HCT116 (cell line): ENCODE measurements at regions not wholly inside any gene's neighbourhood (a gene's known extent, or its start where the extent isn't known, plus 50 kb on each side); places are given as distances from the start of the nearest gene placed in this dataset.

ENCODE experiments used
- ATAC-seq: fragments of 200-7000 bp; cut with Tn5 transposase; 2 replicates; pipeline ENCODE4 v1.9.1; 2020; ENCODE audit warnings: mild to moderate bottlenecking, moderate library complexity
- BruUV-seq: library from RNA; stranded (reverse); fragments of 400-500 nt; replicated peaks from 2 replicates; lab custom pipeline; 2021; lab: Mats Ljungman, UMichigan
- CTCF ChIA-PET: fragments of 300-600 bp; sonication (Branson Sonifier 250); formaldehyde crosslinking; loops from one replicate; lab custom pipeline; 2021; ENCODE audit warnings: antibody characterized with exemption; lab: Charles Lee
- POLR2A ChIA-PET: fragments of 300-600, 350-600 bp; sonication (Branson Sonifier 250); formaldehyde crosslinking; loops from one replicate; lab custom pipeline; 2021; ENCODE audit warnings: antibody characterized with exemption; lab: Charles Lee
- RAD21 ChIA-PET, 2 experiments: fragments of 300-600 bp; sonication (Branson Sonifier 250); formaldehyde crosslinking; loops; one replicate each; lab custom pipeline; 2023; ENCODE audit warnings: low total read pairs in 2 of 2; ENCODE audit not compliant: uncharacterized antibody in 2 of 2, unreplicated experiment in 2 of 2, low non-redundant PET in 1 of 2; lab: Charles Lee
- DNase-seq: peaks from one replicate; pipeline ENCODE4 v3.0.0-alpha.2; 2010; ENCODE audit warnings: low read depth, low spot score
- H2AFZ ChIP-seq: fragments of 200-600 bp; shearing (Covaris generic), sonication (generic); 2 replicates; pipeline ENCODE4 v1.6.1; 2017; ENCODE audit warnings: low read depth, mixed run types, mixed read lengths, antibody characterized with exemption, low read length; ENCODE audit not compliant: poor library complexity, severe bottlenecking
- H3K27ac ChIP-seq: 2 replicates; pipeline ENCODE4 v1.5.1; 2012; ENCODE audit warnings: low read depth, low read length
- H3K27me3 ChIP-seq: fragments of 200-600 bp; sonication (generic); 2 replicates; pipeline ENCODE4 v1.6.1; 2016; ENCODE audit warnings: mixed run types, low read length, mixed read lengths; ENCODE audit not compliant: insufficient read depth
- H3K36me3 ChIP-seq, 2 experiments: fragments of 200-500 bp in 1 of 2; fragments of 200-600 bp in 1 of 2; sonication (Bioruptor generic) in 1 of 2; sonication (generic) in 1 of 2; 2 replicates each; pipeline versions ENCODE4 v1.5.1 to v1.6.1; 2014 to 2016; ENCODE audit warnings: low read length in 2 of 2, inconsistent platforms in 1 of 2, mixed read lengths in 1 of 2, mixed run types in 1 of 2; ENCODE audit not compliant: insufficient read depth in 2 of 2, control insufficient read depth in 1 of 2
- H3K4me1 ChIP-seq, 2 experiments: fragments of 200-600 bp in 1 of 2; sonication (generic) in 1 of 2; 2 replicates each; pipeline versions ENCODE4 v1.5.1 to v1.6.1; 2012 to 2017; ENCODE audit warnings: low read length in 2 of 2, inconsistent platforms in 1 of 2, mild to moderate bottlenecking in 1 of 2, mixed read lengths in 1 of 2, mixed run types in 1 of 2, moderate library complexity in 1 of 2; ENCODE audit not compliant: insufficient read depth in 2 of 2, control insufficient read depth in 1 of 2
- H3K4me2 ChIP-seq: fragments of 200-600 bp; sonication (generic); 2 replicates; pipeline ENCODE4 v1.6.1; 2017; ENCODE audit warnings: mixed run types, low read length, mixed read lengths
- H3K4me3 ChIP-seq, 2 experiments: fragments of 200-600 bp in 1 of 2; sonication (generic) in 1 of 2; replicated peaks in 1 of 2; 2 replicates each; pipeline ENCODE4 v1.5.1; 2011 to 2016; ENCODE audit warnings: low read length in 2 of 2, control low read depth in 1 of 2, low read depth in 1 of 2, mild to moderate bottlenecking in 1 of 2, mixed read lengths in 1 of 2, mixed run types in 1 of 2
- H3K79me2 ChIP-seq: fragments of 200-600 bp; sonication (generic); 2 replicates; pipeline ENCODE4 v1.6.1; 2017; ENCODE audit warnings: mild to moderate bottlenecking, mixed run types, low read length, moderate library complexity, mixed read lengths; ENCODE audit not compliant: insufficient read depth
- H3K9ac ChIP-seq: fragments of 200-600 bp; sonication (generic); 2 replicates; pipeline ENCODE4 v1.6.1; 2016; ENCODE audit warnings: low read length, mixed read lengths
- H3K9me2 ChIP-seq: fragments of 200-600 bp; sonication (generic), shearing (Covaris generic); 2 replicates; pipeline ENCODE4 v1.6.1; 2017; ENCODE audit warnings: mixed run types, mild to moderate bottlenecking, moderate library complexity; ENCODE audit not compliant: insufficient read depth
- H3K9me3 ChIP-seq, 2 experiments: fragments of 200-500 bp in 1 of 2; fragments of 200-600 bp in 1 of 2; sonication (Bioruptor generic) in 1 of 2; sonication (generic) in 1 of 2; 2 replicates each; pipeline ENCODE4 v1.6.1; 2014 to 2017; ENCODE audit warnings: low read length in 2 of 2, mixed read lengths in 2 of 2, inconsistent platforms in 1 of 2, low read depth in 1 of 2, mild to moderate bottlenecking in 1 of 2, mixed run types in 1 of 2, moderate library complexity in 1 of 2; ENCODE audit not compliant: control insufficient read depth in 1 of 2, insufficient read depth in 1 of 2
- H4K20me1 ChIP-seq: fragments of 200-600 bp; sonication (generic), shearing (Covaris generic); 2 replicates; pipeline ENCODE4 v1.6.1; 2017; ENCODE audit warnings: mixed run types, mild to moderate bottlenecking, moderate library complexity; ENCODE audit not compliant: insufficient read depth
- CEBPB ChIP-seq: IDR thresholded peaks from 2 replicates; pipeline ENCODE4 v1.6.1; 2012; ENCODE audit warnings: low read depth
- ELF1 ChIP-seq: IDR thresholded peaks from 2 replicates; pipeline ENCODE4 v1.6.1; 2012; ENCODE audit warnings: low read depth, borderline replicate concordance
- EZH2 ChIP-seq: fragments of 200-600 bp; sonication (generic); IDR thresholded peaks from 2 replicates; pipeline ENCODE4 v1.6.1; 2017; ENCODE audit warnings: antibody characterized with exemption, mixed run types
- EZH2phosphoT487 ChIP-seq: fragments of 200-600 bp; IDR thresholded peaks from 2 replicates; pipeline ENCODE4 v1.6.1; 2018; ENCODE audit warnings: antibody characterized with exemption, borderline replicate concordance
- FOSL1 ChIP-seq: IDR thresholded peaks from 2 replicates; pipeline ENCODE4 v1.6.1; 2012; ENCODE audit warnings: low read depth
- JUND ChIP-seq: IDR thresholded peaks from 2 replicates; pipeline ENCODE4 v1.6.1; 2012
- POLR2AphosphoS5 ChIP-seq: IDR thresholded peaks from 2 replicates; pipeline ENCODE4 v1.6.1; 2011; ENCODE audit warnings: mild to moderate bottlenecking, low read depth, low read length, moderate library complexity
- RAD21 ChIP-seq: IDR thresholded peaks from 2 replicates; pipeline ENCODE4 v1.6.1; 2012; ENCODE audit warnings: low read depth, mild to moderate bottlenecking
- SIN3A ChIP-seq: IDR thresholded peaks from 2 replicates; pipeline ENCODE4 v1.6.1; 2012; ENCODE audit warnings: low read depth
- SP1 ChIP-seq: IDR thresholded peaks from 2 replicates; pipeline ENCODE4 v1.6.1; 2012; ENCODE audit warnings: low read depth
- YY1 ChIP-seq: IDR thresholded peaks from 2 replicates; pipeline ENCODE4 v1.6.1; 2011; ENCODE audit warnings: low read length, low read depth, moderate library complexity, mild to moderate bottlenecking; ENCODE audit not compliant: insufficient replicate concordance; ENCODE audit errors: extremely low read depth
- ZBTB33 ChIP-seq: IDR thresholded peaks from 2 replicates; pipeline ENCODE4 v1.6.1; 2011; ENCODE audit warnings: mild to moderate bottlenecking, low read length, moderate library complexity; ENCODE audit not compliant: insufficient replicate concordance; ENCODE audit errors: extremely low read depth
- ZFX ChIP-seq: fragments of 450-650 bp; IDR thresholded peaks from 2 replicates; pipeline ENCODE4 v1.6.1; 2017
- intact Hi-C: fragments of 100-400 bp; cut with micrococcal nuclease; formaldehyde crosslinking; loops from 2 replicates; pipeline ENCODE4 v1.10.0; 2022

- TF ChIP-seq ZBTB33 (no peak), RAD21 (no peak), SIN3A (no peak)
These were observed 152.6 kb downstream of the PLPP3 start (continued) for GRCh38 chr1:56426587-56427381.

GRCh38 chr1:56425494-56426037, 153.8 kb downstream of the PLPP3 start:
- RAD21 ChIA-PET: no interaction called here
- H3K27me3 ChIP-seq: no peaks in the 10 kb centered on the region
- no peak overlapping the region for H2AFZ ChIP-seq
- H3K9me3 ChIP-seq: no peaks in the 10 kb centered on the region
- no TSS peak for BruUV-seq
- no peak overlapping the region for H3K27ac ChIP-seq
- peaks cover 0 to 10% of the 10 kb centered on the region in 2 experiments; a peak in 3 of 4 replicates for H3K4me1 ChIP-seq
- no peak overlapping the region for H3K9ac ChIP-seq
- TF ChIP-seq ELF1: no peak
- no peak for TF ChIP-seq ZFX
- TF ChIP-seq CEBPB: no peak
- TF ChIP-seq EZH2phosphoT487: no peak
- no peak for TF ChIP-seq SP1
- TF ChIP-seq FOSL1: no peak
- TF ChIP-seq JUND: no peak
- TF ChIP-seq YY1: no peak
- TF ChIP-seq EZH2: no peak
- TF ChIP-seq POLR2AphosphoS5: no peak
- TF ChIP-seq SIN3A: no peak
- TF ChIP-seq, all 23 proteins: peak for 0
- ChIA-PET POLR2A (no interaction called here), CTCF (interaction anchor here (1.4 kb wide), 1 partner anchor 10 kb away, joined by 3 read pairs; no protein-coding TSS in a partner anchor)
- DNase-seq: no peak
- Histone ChIP-seq H3K36me3 (no peaks in the 10 kb centered on the region), H3K4me2 (no peak overlapping the region), H3K4me3 (no peak overlapping the region), H4K20me1 (no peaks in the 10 kb centered on the region), H3K9me2 (no peaks in the 10 kb centered on the region), H3K79me2 (no peaks in the 10 kb centered on the region)
- no peak for ATAC-seq
- intact Hi-C loops: no loop called here
